K562 (cell line): ENCODE measurements at regions not wholly inside any gene's neighbourhood (a gene's known extent, or its start where the extent isn't known, plus 50 kb on each side); places are given as distances from the start of the nearest gene placed in this dataset.

ENCODE experiments used
- ATAC-seq: fragments of 200-7000 bp; cut with Tn5 transposase; 3 replicates; pipeline ENCODE4 v1.9.1; 2020; ENCODE audit warnings: moderate library complexity
- BruUV-seq: library from RNA; stranded (reverse); fragments of 400-500 nt; replicated peaks from 2 replicates; lab custom pipeline; 2021; lab: Mats Ljungman, UMichigan
- CTCF ChIA-PET: fragments of 300-600 bp; formaldehyde crosslinking; extraction: SDS; loops from one replicate; lab custom pipeline; 2021; ENCODE audit warnings: low intra/inter-chr PET ratio; lab: Yijun Ruan, JAX
- POLR2A ChIA-PET: fragments of 300-600, 350-650 bp; sonication (Branson Sonifier 250); formaldehyde crosslinking; extraction: SDS; loops from one replicate; lab custom pipeline; 2021; ENCODE audit warnings: antibody characterized with exemption, inconsistent platforms; lab: Yijun Ruan, JAX
- DNase-seq, 4 experiments: peaks; one replicate each; pipeline versions ENCODE4 v3.0.0 to v3.0.0-alpha.2; 2011 to 2018; ENCODE audit warnings: low spot score in 3 of 4, mixed read lengths in 3 of 4; ENCODE audit errors: extremely low read depth in 1 of 4
- FAIRE-seq: peaks from 2 replicates; lab custom pipeline; 2011; peaks lifted over from hg19 to GRCh38; lab: Jason Lieb, UNC
- H2AFZ ChIP-seq: 2 replicates; pipeline ENCODE4 v1.6.0; 2011; ENCODE audit warnings: low read depth, low read length, control low read depth, inconsistent platforms
- H3K27ac ChIP-seq: fragments of 200-600 bp; 3 replicates; pipeline ENCODE4 v1.8.0; 2011; ENCODE audit warnings: low read depth, mild to moderate bottlenecking, control low read depth, inconsistent platforms, low read length, moderate library complexity, mixed read lengths; ENCODE audit errors: extremely low read depth
- H3K27me3 ChIP-seq, 2 experiments: fragments of 300-600 bp in 1 of 2; 2 replicates in 1 of 2; 3 replicates in 1 of 2; pipeline versions ENCODE4 v1.6.0 to v1.8.0; 2011; ENCODE audit warnings: inconsistent platforms in 2 of 2, low read length in 2 of 2, mild to moderate bottlenecking in 1 of 2, mixed read lengths in 1 of 2, moderate library complexity in 1 of 2; ENCODE audit not compliant: control insufficient read depth in 2 of 2, insufficient read depth in 2 of 2
- H3K36me3 ChIP-seq: fragments of 300-600 bp; 3 replicates; pipeline ENCODE4 v1.8.0; 2011; ENCODE audit warnings: mild to moderate bottlenecking, low read length, inconsistent platforms; ENCODE audit not compliant: control insufficient read depth, insufficient read depth
- H3K4me1 ChIP-seq, 2 experiments: fragments of 200-600 bp in 1 of 2; replicated peaks in 1 of 2; 2 replicates in 1 of 2; 3 replicates in 1 of 2; pipeline versions ENCODE4 v1.5.1 to v1.8.0; 2011; ENCODE audit warnings: inconsistent platforms in 2 of 2, low read length in 2 of 2, mild to moderate bottlenecking in 1 of 2, mixed read lengths in 1 of 2, moderate library complexity in 1 of 2; ENCODE audit not compliant: control insufficient read depth in 2 of 2, insufficient read depth in 2 of 2
- H3K4me2 ChIP-seq: 2 replicates; pipeline ENCODE4 v1.6.1; 2011; ENCODE audit warnings: low read length, control low read depth, inconsistent platforms, mixed read lengths; ENCODE audit not compliant: insufficient read depth
- H3K4me3 ChIP-seq: fragments of 200-600 bp; sonication (generic), shearing (Covaris generic); 2 replicates; pipeline ENCODE4 v1.5.1; 2016; ENCODE audit warnings: control low read depth, inconsistent platforms
- H3K79me2 ChIP-seq: fragments of 200-600 bp; 3 replicates; pipeline ENCODE4 v1.8.0; 2011; ENCODE audit warnings: low read length, inconsistent platforms; ENCODE audit not compliant: control insufficient read depth, insufficient read depth
- H3K9ac ChIP-seq, 2 experiments: 2 replicates each; pipeline versions ENCODE4 v1.6.0 to v1.6.1; 2011; ENCODE audit warnings: low read depth in 2 of 2, low read length in 2 of 2, control low read depth in 1 of 2, inconsistent platforms in 1 of 2, mild to moderate bottlenecking in 1 of 2, mixed read lengths in 1 of 2; ENCODE audit not compliant: insufficient read depth in 1 of 2
- H3K9me1 ChIP-seq: one replicate; pipeline ENCODE4 v1.6.0; 2011; ENCODE audit warnings: inconsistent platforms, mild to moderate bottlenecking, low read length, moderate library complexity; ENCODE audit not compliant: control insufficient read depth, insufficient read depth
- H3K9me3 ChIP-seq: replicated peaks from 2 replicates; pipeline ENCODE4 v1.5.1; 2011; ENCODE audit warnings: low read depth, low read length, inconsistent platforms; ENCODE audit not compliant: control insufficient read depth, insufficient read depth
- H4K20me1 ChIP-seq: replicated peaks from 2 replicates; pipeline ENCODE4 v1.6.1; 2011; ENCODE audit warnings: low read length, inconsistent platforms, mixed read lengths; ENCODE audit not compliant: control insufficient read depth, insufficient read depth
- BRD9 ChIP-seq: fragments of 450-650 bp; IDR thresholded peaks from 2 replicates; pipeline ENCODE4 v1.6.1; 2018; ENCODE audit warnings: low read depth; ENCODE audit not compliant: partially characterized antibody
- CEBPG ChIP-seq, 3 experiments: fragments of 200-800 bp in 1 of 3; sonication (Bioruptor generic) in 1 of 3; sonication (generic) in 1 of 3; formaldehyde crosslinking in 1 of 3; IDR thresholded peaks in 2 of 3; conservative IDR thresholded peaks in 1 of 3; 2 replicates each; pipeline versions ENCODE4 v1.6.1 to v1.8.0; 2016 to 2022; ENCODE audit warnings: missing compliant biosample characterization in 2 of 3, missing genetic modification characterization in 2 of 3, mild to moderate bottlenecking in 1 of 3, missing genetic modification reagents in 1 of 3
- CREBBP ChIP-seq: IDR thresholded peaks from one replicate; pipeline ENCODE4 v1.6.1; 2012; ENCODE audit warnings: low read depth, mild to moderate bottlenecking, control low read depth, inconsistent platforms, low read length
- CSDE1 ChIP-seq, 2 experiments: fragments of 450-650 bp; IDR thresholded peaks; 2 replicates each; pipeline ENCODE4 v1.6.1; 2016; ENCODE audit warnings: mild to moderate bottlenecking in 1 of 2
- EWSR1 ChIP-seq: fragments of 450-650 bp; IDR thresholded peaks from 2 replicates; pipeline ENCODE4 v1.6.1; 2018; ENCODE audit warnings: borderline replicate concordance, mild to moderate bottlenecking, low read depth, moderate library complexity; ENCODE audit not compliant: partially characterized antibody
- FOXM1 ChIP-seq, 2 experiments: fragments of 450-650 bp in 1 of 2; sonication (generic) in 1 of 2; formaldehyde crosslinking in 1 of 2; IDR thresholded peaks; 2 replicates each; pipeline versions ENCODE4 v1.6.1 to v1.9.0; 2017 to 2022; ENCODE audit warnings: low read depth in 2 of 2, mild to moderate bottlenecking in 2 of 2, missing genetic modification reagents in 1 of 2, moderate library complexity in 1 of 2
- IRF2 ChIP-seq: sonication (generic); formaldehyde crosslinking; IDR thresholded peaks from 2 replicates; pipeline ENCODE4 v1.8.1; 2022; ENCODE audit warnings: mild to moderate bottlenecking, missing genetic modification reagents
- KLF1 ChIP-seq: fragments of 450-650 bp; IDR thresholded peaks from 2 replicates; pipeline ENCODE4 v1.6.1; 2016; ENCODE audit warnings: missing genetic modification characterization, missing compliant biosample characterization
- KLF16 ChIP-seq: IDR thresholded peaks from 2 replicates; pipeline ENCODE4 v1.6.1; 2016; ENCODE audit warnings: antibody characterized with exemption
- L3MBTL2 ChIP-seq: fragments of 450-650 bp; IDR thresholded peaks from 2 replicates; pipeline ENCODE4 v1.6.1; 2016; ENCODE audit warnings: mild to moderate bottlenecking, moderate library complexity
- OTX1 ChIP-seq: fragments of 450-650 bp; formaldehyde crosslinking; IDR thresholded peaks from 2 replicates; pipeline ENCODE4 v1.4.0; 2022; ENCODE audit warnings: mild to moderate bottlenecking
- PHB2 ChIP-seq: fragments of 450-650 bp; IDR thresholded peaks from 2 replicates; pipeline ENCODE4 v1.6.1; 2017; ENCODE audit warnings: low read depth
- POLR2H ChIP-seq: IDR thresholded peaks from 2 replicates; pipeline ENCODE4 v1.6.1; 2016; ENCODE audit warnings: missing genetic modification characterization, low read depth, mild to moderate bottlenecking, control low read depth, missing compliant biosample characterization, moderate library complexity
- SRF ChIP-seq, 2 experiments: fragments of 250-450, 450-650 bp in 1 of 2; sonication (Bioruptor Pico) in 1 of 2; sonication (generic) in 1 of 2; formaldehyde crosslinking; IDR thresholded peaks; 2 replicates each; pipeline versions ENCODE4 v1.5.0 to v1.5.1; 2020 to 2022; ENCODE audit warnings: mild to moderate bottlenecking in 1 of 2, missing genetic modification reagents in 1 of 2
- TFAM ChIP-seq: fragments of 250-450 bp; sonication (Bioruptor Pico); conservative IDR thresholded peaks from 2 replicates; pipeline ENCODE4 v1.5.0; 2021; ENCODE audit warnings: mild to moderate bottlenecking, moderate library complexity
- TOE1 ChIP-seq, 2 experiments: fragments of 450-650 bp in 1 of 2; sonication (generic) in 1 of 2; formaldehyde crosslinking in 1 of 2; IDR thresholded peaks; 2 replicates each; pipeline versions ENCODE4 v1.7.1 to v1.8.0; 2016 to 2022; ENCODE audit warnings: borderline replicate concordance in 2 of 2, mild to moderate bottlenecking in 2 of 2, antibody characterized with exemption in 1 of 2, inconsistent platforms in 1 of 2, low read depth in 1 of 2, missing genetic modification reagents in 1 of 2, moderate library complexity in 1 of 2
- ZFX ChIP-seq: sonication (generic); formaldehyde crosslinking; IDR thresholded peaks from 2 replicates; pipeline ENCODE4 v1.8.0; 2022; ENCODE audit warnings: mild to moderate bottlenecking, missing genetic modification reagents, moderate library complexity
- ZNF3 ChIP-seq: fragments of 250-450 bp; sonication (Bioruptor Pico); IDR thresholded peaks from 2 replicates; pipeline ENCODE4 v1.5.0; 2021; ENCODE audit warnings: mild to moderate bottlenecking, moderate library complexity
- WGBS: fragments of 100-300 bp; shearing (Covaris generic); methylation state at CpG from one replicate; pipeline ENCODE4 v1.1.6; 2016; ENCODE audit warnings: low coverage, mixed read lengths; ENCODE audit not compliant: insufficient coverage; ENCODE audit errors: missing lambda C conversion rate; 5-methylcytosine and 5-hydroxymethylcytosine counted together
- in situ Hi-C: fragments of 300-500 bp; cut with MboI; formaldehyde crosslinking; loops from 4 replicates; pipeline ENCODE4 v1.15.0; 2018; ENCODE audit warnings: inconsistent platforms, mixed read lengths
- intact Hi-C: fragments of 100-400 bp; cut with micrococcal nuclease; formaldehyde crosslinking; loops from 2 replicates; pipeline ENCODE4 v1.14.2; 2022
- TF ChIP-seq, protein P1 (sequence below): fragments of 250-450 bp; sonication (Bioruptor Pico); IDR thresholded peaks from 2 replicates; pipeline ENCODE4 v1.5.0; 2020; ENCODE audit warnings: mild to moderate bottlenecking, borderline replicate concordance

DNA sequence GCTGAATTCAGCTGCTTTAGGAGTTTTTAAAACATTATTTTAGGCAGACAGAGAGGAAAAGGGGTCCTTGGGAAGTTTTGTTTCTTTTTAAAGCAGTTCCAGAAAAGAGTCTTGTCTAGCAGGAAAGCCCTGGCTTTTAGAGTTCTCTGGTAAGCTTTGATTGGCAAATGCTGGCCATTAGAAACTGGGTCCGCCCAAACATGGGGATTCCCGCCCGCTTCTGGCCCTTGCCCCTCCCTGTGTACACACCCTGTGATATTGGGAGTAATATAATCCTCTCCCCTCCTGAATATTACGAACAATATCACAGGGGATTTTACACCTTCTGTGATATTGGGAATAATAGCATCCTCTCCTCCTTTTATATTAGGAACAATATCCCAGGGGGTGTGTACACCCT is 58.9 kb downstream of the ERICH4 start:
- FAIRE-seq (no peak), ATAC-seq (no peak), DNase-seq (no peak)
- in situ Hi-C loops (no loop called here), intact Hi-C loops (no loop called here)
- WGBS = 6% methylated on average over 4 of the region's 4 CpGs
- Histone ChIP-seq H3K36me3 (no peaks in the 10 kb centered on the region), H4K20me1 (no peaks in the 10 kb centered on the region), H3K4me2 (no peak overlapping the region; the same call in 1 of the 2 replicates), H3K4me3 (no peak overlapping the region), H3K27me3 (peaks cover 16 to 36% of the 10 kb centered on the region in 2 experiments; a peak in 4 of 5 replicates), H3K4me1 (peaks cover 0 to 10% of the 10 kb centered on the region in 2 experiments; a peak in 3 of 5 replicates), H3K79me2 (no peaks in the 10 kb centered on the region), H3K9me3 (no peaks in the 10 kb centered on the region), H2AFZ (0 out of 2 replicates have a peak overlapping the region, but pooled peaks have one; percentile 43), H3K27ac (no peak overlapping the region), H3K9ac (no peak overlapping the region), H3K9me1 (no peaks in the 10 kb centered on the region)
- POLR2A ChIA-PET = interaction anchor here (0.6 kb wide), 4 partner anchors 16 to 181 kb away, joined by 3 to 4 read pairs (median 4); no protein-coding TSS in a partner anchor
- no TSS peak for BruUV-seq
- CTCF ChIA-PET = no interaction called here
- no peak for TF ChIP-seq EWSR1
- TF ChIP-seq KLF1 (tag) = no peak
- no peak for TF ChIP-seq CEBPG (CRISPR knock-in tag; IDR thresholded peaks at IDR 0.05)
- no peak for TF ChIP-seq CEBPG (tag; conservative IDR thresholded peaks at IDR 0.05 in 1 of 2, IDR thresholded peaks at IDR 0.05 in 1 of 2)
- TF ChIP-seq KLF16 = no peak
- no peak for TF ChIP-seq TFAM
- TF ChIP-seq CSDE1 (IDR thresholded peaks at IDR 0.05) = no peak
- no peak for TF ChIP-seq IRF2
- TF ChIP-seq OTX1 = no peak
- no peak for TF ChIP-seq CREBBP
- no peak for TF ChIP-seq POLR2H
- TF ChIP-seq, protein P1, sequence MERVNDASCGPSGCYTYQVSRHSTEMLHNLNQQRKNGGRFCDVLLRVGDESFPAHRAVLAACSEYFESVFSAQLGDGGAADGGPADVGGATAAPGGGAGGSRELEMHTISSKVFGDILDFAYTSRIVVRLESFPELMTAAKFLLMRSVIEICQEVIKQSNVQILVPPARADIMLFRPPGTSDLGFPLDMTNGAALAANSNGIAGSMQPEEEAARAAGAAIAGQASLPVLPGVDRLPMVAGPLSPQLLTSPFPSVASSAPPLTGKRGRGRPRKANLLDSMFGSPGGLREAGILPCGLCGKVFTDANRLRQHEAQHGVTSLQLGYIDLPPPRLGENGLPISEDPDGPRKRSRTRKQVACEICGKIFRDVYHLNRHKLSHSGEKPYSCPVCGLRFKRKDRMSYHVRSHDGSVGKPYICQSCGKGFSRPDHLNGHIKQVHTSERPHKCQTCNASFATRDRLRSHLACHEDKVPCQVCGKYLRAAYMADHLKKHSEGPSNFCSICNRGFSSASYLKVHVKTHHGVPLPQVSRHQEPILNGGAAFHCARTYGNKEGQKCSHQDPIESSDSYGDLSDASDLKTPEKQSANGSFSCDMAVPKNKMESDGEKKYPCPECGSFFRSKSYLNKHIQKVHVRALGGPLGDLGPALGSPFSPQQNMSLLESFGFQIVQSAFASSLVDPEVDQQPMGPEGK (CRISPR knock-in tag) = no peak
- no peak for TF ChIP-seq TOE1 (IDR thresholded peaks at IDR 0.05; ENCODE audit: borderline replicate concordance)
- TF ChIP-seq TOE1 (CRISPR knock-in tag; IDR thresholded peaks at IDR 0.05; ENCODE audit: borderline replicate concordance, low read depth) = no peak
- no peak for TF ChIP-seq BRD9
- no peak for TF ChIP-seq FOXM1 (IDR thresholded peaks at IDR 0.05; ENCODE audit: low read depth)
- TF ChIP-seq FOXM1 (CRISPR knock-in tag; IDR thresholded peaks at IDR 0.05; ENCODE audit: low read depth) = no peak
- TF ChIP-seq L3MBTL2 = no peak
- TF ChIP-seq ZFX (CRISPR knock-in tag) = no peak
- TF ChIP-seq PHB2 = no peak
- no peak for TF ChIP-seq ZNF3 (CRISPR knock-in tag)
- no peak for TF ChIP-seq SRF (CRISPR knock-in tag; IDR thresholded peaks at IDR 0.05)
